Endothelial cell of umbilical vein (primary cell): ENCODE measurements at regions not wholly inside any gene's neighbourhood (a gene's known extent, or its start where the extent isn't known, plus 50 kb on each side); places are given as distances from the start of the nearest gene placed in this dataset.

Source experiments
- BruUV-seq: library from RNA; stranded (reverse); fragments of 400-500 nt; replicated peaks from 2 replicates; lab custom pipeline; 2021; lab: Mats Ljungman, UMichigan
- CTCF ChIA-PET: fragments of 300-600, 350-600 bp; sonication (Branson Sonifier 250); formaldehyde crosslinking; loops from one replicate; lab custom pipeline; 2021; ENCODE audit warnings: antibody characterized with exemption, inconsistent platforms; lab: Charles Lee
- POLR2A ChIA-PET: fragments of 300-600, 350-600 bp; sonication (Branson Sonifier 250); formaldehyde crosslinking; loops from one replicate; lab custom pipeline; 2021; ENCODE audit warnings: antibody characterized with exemption, inconsistent platforms; lab: Charles Lee
- DNase-seq: peaks from one replicate; pipeline ENCODE4 v3.0.0-alpha.2; 2011; ENCODE audit warnings: low read depth, low spot score
- FAIRE-seq: peaks from 2 replicates; lab custom pipeline; 2011; peaks lifted over from hg19 to GRCh38; lab: Jason Lieb, UNC
- H2AFZ ChIP-seq: 2 replicates; pipeline ENCODE4 v1.6.0; 2012; ENCODE audit warnings: low read depth, low read length, control low read depth, inconsistent platforms
- H3K27ac ChIP-seq: 2 replicates; pipeline ENCODE4 v1.5.1; 2011; ENCODE audit warnings: low read depth, mild to moderate bottlenecking, control low read depth, low read length, moderate library complexity; ENCODE audit not compliant: insufficient read depth
- H3K27me3 ChIP-seq, 2 experiments: 2 replicates each; pipeline versions ENCODE4 v1.6.0 to v1.6.1; 2011; ENCODE audit warnings: low read length in 2 of 2, mixed read lengths in 1 of 2; ENCODE audit not compliant: control insufficient read depth in 2 of 2, insufficient read depth in 2 of 2
- H3K36me3 ChIP-seq, 2 experiments: 2 replicates in 1 of 2; 3 replicates in 1 of 2; pipeline ENCODE4 v1.5.1; 2011; ENCODE audit warnings: low read length in 2 of 2, mild to moderate bottlenecking in 1 of 2, moderate library complexity in 1 of 2; ENCODE audit not compliant: control insufficient read depth in 2 of 2, insufficient read depth in 2 of 2; ENCODE audit errors: extremely low read depth in 1 of 2
- H3K4me1 ChIP-seq: 3 replicates; pipeline ENCODE4 v1.5.1; 2011; ENCODE audit warnings: mild to moderate bottlenecking, low read length; ENCODE audit not compliant: control insufficient read depth, insufficient read depth; ENCODE audit errors: extremely low read depth
- H3K4me2 ChIP-seq: 2 replicates; pipeline ENCODE4 v1.6.1; 2011; ENCODE audit warnings: low read length, control low read depth, mixed read lengths; ENCODE audit not compliant: insufficient read depth
- H3K4me3 ChIP-seq, 3 experiments: fragments of 200-600 bp in 1 of 3; sonication (generic), shearing (Covaris generic) in 1 of 3; replicated peaks in 1 of 3; 2 replicates each; pipeline ENCODE4 v1.5.1; 2011 to 2016; ENCODE audit warnings: control low read depth in 3 of 3, low read length in 3 of 3, mild to moderate bottlenecking in 2 of 3, inconsistent platforms in 1 of 3, low read depth in 1 of 3, moderate library complexity in 1 of 3; ENCODE audit not compliant: insufficient read depth in 1 of 3
- H3K79me2 ChIP-seq: 2 replicates; pipeline ENCODE4 v1.6.0; 2012; ENCODE audit warnings: low read length, inconsistent platforms; ENCODE audit not compliant: control insufficient read depth, insufficient read depth
- H3K9ac ChIP-seq: replicated peaks from 2 replicates; pipeline ENCODE3; 2011; ENCODE audit warnings: low read length, control low read depth; ENCODE audit not compliant: insufficient read depth; ENCODE audit errors: extremely low read depth
- H3K9me1 ChIP-seq: replicated peaks from 3 replicates; pipeline ENCODE4 v1.6.0; 2011; ENCODE audit warnings: mild to moderate bottlenecking, low read length; ENCODE audit not compliant: control insufficient read depth, insufficient read depth; ENCODE audit errors: extremely low read depth
- H3K9me3 ChIP-seq: replicated peaks from 2 replicates; pipeline ENCODE4 v1.5.1; 2012; ENCODE audit warnings: low read length, inconsistent platforms; ENCODE audit not compliant: control insufficient read depth, insufficient read depth
- H4K20me1 ChIP-seq: replicated peaks from 2 replicates; pipeline ENCODE3; 2011; ENCODE audit warnings: mild to moderate bottlenecking, low read length; ENCODE audit not compliant: control insufficient read depth, insufficient read depth; ENCODE audit errors: extremely low read depth
- MAX ChIP-seq: IDR thresholded peaks from 2 replicates; pipeline ENCODE4 v1.6.1; 2011; ENCODE audit not compliant: insufficient read depth, insufficient read length
- POLR2A ChIP-seq: IDR thresholded peaks from 2 replicates; pipeline ENCODE4 v1.6.1; 2012; ENCODE audit warnings: low read depth, mild to moderate bottlenecking, control low read depth, low read length
- dilution Hi-C: fragments of 300-500 bp; cut with MboI; formaldehyde crosslinking; loops from one replicate; pipeline ENCODE4 v1.15.0; 2019; ENCODE audit warnings: low sequenced_read_pairs; ENCODE audit not compliant: extremely low pct_ligation_motif_present
- intact Hi-C: fragments of 100-400 bp; cut with micrococcal nuclease; formaldehyde crosslinking; loops from one replicate; pipeline ENCODE4 v1.10.0; 2022

DNA sequence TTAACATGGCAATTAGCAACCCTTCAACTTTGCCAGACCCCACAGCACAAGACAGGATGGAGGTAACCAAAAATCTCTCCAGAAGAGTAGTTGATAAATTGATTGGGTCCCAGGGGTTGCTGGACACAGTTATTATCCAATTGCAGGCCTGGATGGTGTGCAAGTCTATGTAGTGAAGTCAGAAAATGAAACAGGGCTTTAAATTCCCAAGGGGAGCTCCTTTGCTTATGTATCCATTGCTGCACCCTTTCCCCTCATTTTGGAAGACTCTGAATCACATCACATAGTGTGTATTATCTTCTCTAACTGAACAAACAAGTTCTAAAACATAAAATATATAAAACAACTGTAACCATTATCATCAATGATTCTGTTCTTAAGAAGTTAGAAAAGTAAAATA, 550.2 kb downstream of the LMO4 start:
- Histone ChIP-seq H3K4me1 (peaks cover 10% of the 10 kb centered on the region), H3K9ac (no peak overlapping the region), H4K20me1 (no peaks in the 10 kb centered on the region), H3K9me1 (no peaks in the 10 kb centered on the region), H3K79me2 (no peaks in the 10 kb centered on the region), H3K27me3 (no peaks in the 10 kb centered on the region), H2AFZ (no peak overlapping the region), H3K27ac (no peak overlapping the region), H3K36me3 (no peaks in the 10 kb centered on the region), H3K4me2 (no peak overlapping the region), H3K4me3 (no peak overlapping the region), H3K9me3 (no peaks in the 10 kb centered on the region)
- ChIA-PET CTCF (interaction anchor here (1.0 kb wide), 1 partner anchor 13 kb away, joined by 3 read pairs; no protein-coding TSS in a partner anchor), POLR2A (no interaction called here)
- BruUV-seq = no TSS peak
- DNase-seq = no peak
- intact Hi-C loops (no loop called here), dilution Hi-C loops (no loop called here)
- no peak for FAIRE-seq
- no peak for TF ChIP-seq POLR2A
- no peak for TF ChIP-seq MAX

GRCh38 chr1:87880098-87880760, 551.5 kb downstream of the LMO4 start:
- Histone ChIP-seq H3K79me2 (no peaks in the 10 kb centered on the region), H3K27ac (no peak overlapping the region), H3K36me3 (no peaks in the 10 kb centered on the region), H3K4me1 (peaks cover 10% of the 10 kb centered on the region), H3K9me1 (no peaks in the 10 kb centered on the region), H3K27me3 (no peaks in the 10 kb centered on the region), H4K20me1 (no peaks in the 10 kb centered on the region), H2AFZ (no peak overlapping the region), H3K9ac (no peak overlapping the region), H3K4me3 (no peak overlapping the region), H3K4me2 (peak overlapping the region; percentile 20), H3K9me3 (no peaks in the 10 kb centered on the region)
- TF ChIP-seq MAX = no peak
- no TSS peak for BruUV-seq
- DNase-seq = no peak
- no peak for FAIRE-seq
- ChIA-PET CTCF (interaction anchor here (0.6 kb wide), 3 partner anchors 23 to 518 kb away, joined by 3 read pairs; no protein-coding TSS in a partner anchor), POLR2A (no interaction called here)
- intact Hi-C loops (no loop called here), dilution Hi-C loops (no loop called here)
